HUDEP-2 (cell line): ENCODE measurements at regions not wholly inside any gene's neighbourhood (a gene's known extent, or its start where the extent isn't known, plus 50 kb on each side); places are given as distances from the start of the nearest gene placed in this dataset.

Experiments used
- DNase-seq, 76 experiments: peaks; one replicate each; lab custom pipeline; 2025; ENCODE audit not compliant: unreplicated experiment in 76 of 76; lab: John Stamatoyannopoulos, UW

DNA sequence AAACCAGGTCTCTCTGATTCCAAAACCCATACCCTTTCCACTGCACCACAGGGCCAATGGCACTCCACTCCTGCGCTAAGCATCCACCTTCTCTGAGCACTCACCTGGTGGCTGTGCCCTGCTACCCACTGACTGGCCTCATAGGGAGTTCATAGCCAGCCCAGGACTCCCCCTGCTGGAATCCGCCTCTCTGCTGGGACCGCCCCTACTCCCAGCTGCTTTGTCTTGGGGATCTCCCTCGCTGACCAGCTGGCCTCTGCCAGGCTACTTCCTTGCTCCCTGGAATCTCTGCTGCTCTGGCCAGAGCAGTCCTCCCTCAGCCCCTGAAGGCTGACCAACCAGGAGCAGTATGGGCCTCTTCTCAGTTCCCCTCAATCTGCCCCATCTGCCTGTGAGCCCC is 129.7 kb downstream of the FAXC start:
- peak in 2 of 76 experiments; percentile 11 to 15 for DNase-seq

DNA sequence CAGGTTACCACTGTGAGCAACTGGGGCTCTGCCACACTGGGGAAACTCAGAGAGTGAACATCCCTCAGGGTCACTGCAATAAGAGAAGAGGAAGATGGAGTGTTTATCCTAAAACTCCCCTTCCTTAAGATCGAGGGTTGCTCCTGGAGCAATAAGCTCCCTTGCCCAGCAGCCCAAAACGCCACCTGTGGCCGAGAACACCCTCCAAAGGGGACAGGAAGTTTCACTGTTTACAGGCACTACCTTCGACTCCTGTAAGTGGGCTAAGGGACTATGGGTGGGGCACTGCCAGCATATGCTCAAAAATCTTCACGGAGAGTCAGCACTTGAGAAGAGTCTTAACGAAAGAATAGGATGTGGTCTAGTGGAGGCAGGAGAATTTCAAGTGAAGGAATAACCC is 132.5 kb downstream of the FAXC start:
- no peak for DNase-seq

DNA sequence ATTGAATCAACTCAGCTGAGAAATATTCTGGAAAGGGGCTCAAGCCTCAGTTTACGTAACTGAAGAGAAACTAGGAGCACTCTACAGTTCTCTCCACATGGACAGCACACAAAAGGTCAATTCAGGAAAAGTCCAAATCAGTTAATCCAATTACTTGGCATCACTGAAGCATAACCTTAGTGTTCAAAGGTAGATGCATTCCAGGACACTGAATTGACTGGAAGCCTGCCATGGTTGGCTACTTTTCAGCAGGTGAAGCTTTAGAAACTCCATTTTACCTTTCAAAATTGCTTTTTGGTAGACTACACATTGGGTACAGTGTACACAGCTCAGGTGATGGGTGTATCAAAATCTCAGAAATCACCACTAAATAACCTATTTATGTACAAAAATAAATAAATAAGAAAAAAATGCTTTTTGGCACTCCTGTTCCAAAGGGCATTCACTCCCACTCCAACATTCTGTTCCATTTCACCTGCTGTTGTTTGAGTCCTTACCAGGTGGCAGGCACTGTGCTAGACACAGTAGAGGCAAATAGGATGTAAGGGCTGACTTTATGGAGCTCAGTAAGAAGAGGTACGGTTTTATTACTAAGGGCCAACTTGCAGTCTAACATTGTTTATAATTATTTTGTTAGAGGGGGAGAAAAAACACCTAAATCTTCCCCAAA is 153.4 kb downstream of the FAXC start:
- DNase-seq, result no peak

DNA sequence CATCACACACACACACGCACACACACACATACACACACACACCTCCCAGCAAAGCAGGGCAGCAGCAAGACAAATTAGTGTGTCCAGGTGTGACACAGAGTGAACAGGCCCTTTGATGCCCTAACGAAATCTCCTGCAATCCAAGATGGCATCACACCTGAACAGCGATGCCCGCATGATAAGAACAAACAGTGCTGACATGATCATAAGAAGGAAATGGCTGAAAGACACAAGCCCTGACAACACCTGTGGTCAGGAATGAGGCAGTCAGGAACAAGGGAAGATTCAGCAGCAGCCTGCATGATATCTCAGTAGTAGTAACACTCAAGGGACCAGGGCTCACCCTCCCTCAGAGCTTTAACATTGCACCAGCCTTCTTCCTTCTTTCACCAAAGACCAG is 156.9 kb downstream of the FAXC start:
- no peak for DNase-seq

DNA sequence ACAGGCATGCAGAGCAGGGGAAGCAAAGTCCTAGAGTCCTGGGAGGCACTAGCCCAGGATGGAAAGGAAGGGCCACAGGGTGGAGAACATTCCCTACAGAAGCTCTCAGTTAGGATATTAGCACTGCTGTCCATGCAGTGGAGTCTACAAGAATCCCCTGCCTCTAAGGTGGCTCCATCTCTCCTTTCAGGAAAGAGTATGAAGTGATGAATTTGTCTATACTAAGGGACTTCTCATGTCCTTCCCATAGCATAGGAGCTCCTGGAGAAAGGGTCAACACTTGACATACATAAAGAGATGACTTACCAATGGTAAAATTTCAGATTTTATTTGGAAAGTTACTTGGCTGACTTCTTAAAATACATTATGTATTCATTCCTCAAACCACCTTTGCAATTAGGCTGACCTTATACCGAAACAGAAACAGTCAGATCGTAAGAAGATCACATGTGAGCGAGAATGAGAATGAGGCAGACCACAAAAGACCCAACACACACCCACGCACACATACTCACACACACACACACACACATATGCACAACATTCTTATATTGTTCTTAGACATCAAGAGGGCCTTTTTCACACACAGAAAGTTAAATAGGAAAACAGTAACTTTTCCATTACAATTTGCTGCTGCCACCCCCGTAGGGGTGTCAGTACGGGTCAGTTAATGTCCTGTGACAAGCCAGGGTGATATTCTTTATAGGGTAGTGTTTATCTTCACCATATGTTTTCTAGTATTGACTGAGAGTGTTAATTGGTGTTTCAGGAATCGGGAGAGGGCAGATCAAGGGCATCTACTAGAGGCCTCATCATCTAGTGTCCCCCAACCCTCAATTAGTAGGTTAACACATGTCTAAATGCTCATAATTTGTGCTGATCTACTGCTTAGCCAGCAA is 159.4 kb downstream of the FAXC start:
- no peak for DNase-seq

DNA sequence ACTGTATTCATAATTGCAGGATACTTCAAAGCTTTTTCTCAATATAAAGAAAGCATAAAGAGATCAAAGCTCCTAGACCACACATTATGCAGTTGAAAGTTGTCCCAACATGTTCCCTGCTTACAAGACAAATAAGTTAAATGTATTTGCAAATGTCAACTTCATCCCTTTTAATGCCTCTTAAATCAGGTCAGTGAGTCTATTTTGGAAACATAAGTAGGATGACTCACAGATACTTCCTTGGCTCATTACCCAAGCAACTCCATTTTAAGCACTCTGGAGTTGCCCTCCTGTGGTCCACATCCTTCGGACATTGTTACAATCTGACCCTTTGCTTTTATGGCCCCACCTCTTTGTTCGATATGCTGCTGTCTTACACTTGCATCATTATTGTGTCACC is 162.0 kb downstream of the FAXC start:
- DNase-seq, result no peak

DNA sequence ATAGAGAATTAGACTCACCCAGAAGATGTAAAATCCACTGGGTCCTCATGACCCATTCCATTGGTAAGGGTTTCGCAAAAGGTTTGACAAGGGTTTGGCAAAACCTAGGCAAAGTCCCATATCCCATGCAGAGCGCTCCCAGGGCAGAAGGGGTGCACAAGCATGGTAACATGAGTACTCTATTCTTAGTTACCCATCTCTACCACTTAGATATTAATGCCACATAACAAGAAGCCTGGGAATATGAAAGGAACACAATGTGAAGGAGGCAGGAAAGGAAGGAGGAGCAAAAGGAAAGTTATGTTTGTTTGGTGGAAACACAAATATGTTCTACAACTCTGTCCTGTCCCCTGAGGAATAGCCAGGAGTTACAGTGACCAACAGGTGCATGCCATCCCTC is 163.1 kb downstream of the FAXC start:
- DNase-seq, result no peak

DNA sequence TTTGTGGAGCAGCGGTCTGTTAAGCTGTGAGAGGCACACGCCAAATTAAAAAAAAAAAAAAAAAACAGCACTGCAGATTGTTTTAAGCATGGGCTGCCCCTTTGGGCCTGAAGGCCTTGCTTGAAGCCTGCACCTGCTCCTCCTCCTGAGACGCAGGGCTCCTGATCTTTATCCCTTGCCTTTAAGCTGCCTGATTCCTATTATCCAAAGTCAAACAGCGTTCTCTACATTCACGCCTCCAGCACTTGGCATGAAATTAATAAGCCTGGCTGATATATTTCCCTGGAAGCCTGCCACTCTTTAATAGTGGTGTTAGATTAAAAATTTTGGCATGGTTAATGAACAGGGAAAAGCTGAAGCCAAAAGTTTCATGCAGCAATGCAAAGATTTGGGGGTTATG is 163.9 kb downstream of the FAXC start:
- no peak for DNase-seq

DNA sequence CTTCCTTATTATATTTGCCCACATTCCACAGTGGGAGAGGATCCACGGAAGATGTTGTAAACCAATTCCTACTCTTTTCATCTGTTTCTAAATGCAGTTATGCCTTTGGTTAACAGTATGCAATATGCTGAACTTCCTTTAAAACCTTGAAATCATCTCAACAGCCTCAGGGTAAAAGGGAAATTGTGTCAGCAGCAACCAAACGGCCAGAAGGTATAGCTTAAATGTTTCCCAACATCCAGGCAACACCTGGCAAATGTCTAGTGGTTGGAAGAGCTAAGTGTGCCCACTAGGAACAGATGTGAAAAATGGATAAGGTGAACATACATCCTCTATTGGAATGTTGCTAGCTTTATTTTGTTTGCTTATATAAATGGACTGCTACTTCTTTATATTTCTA is 164.8 kb downstream of the FAXC start:
- DNase-seq, result no peak

DNA sequence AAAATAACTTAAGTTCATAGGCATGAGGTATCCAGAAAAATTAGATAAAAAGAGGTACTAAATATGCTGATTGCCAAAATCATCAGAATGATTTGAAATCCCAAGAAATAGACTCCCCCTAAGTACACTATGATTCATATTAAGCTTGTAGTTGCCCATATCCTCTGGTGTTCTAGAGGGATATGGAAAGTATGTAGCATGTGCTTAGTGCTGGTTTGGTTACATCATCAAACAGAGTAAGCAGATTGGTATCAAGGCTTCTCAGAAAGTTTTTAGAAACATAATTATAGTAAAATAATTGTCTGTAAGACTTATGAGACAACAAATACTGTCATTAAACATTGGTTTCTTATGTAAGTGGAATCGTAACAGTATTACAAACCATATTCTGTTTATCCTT is 166.4 kb downstream of the FAXC start:
- DNase-seq, result no peak

DNA sequence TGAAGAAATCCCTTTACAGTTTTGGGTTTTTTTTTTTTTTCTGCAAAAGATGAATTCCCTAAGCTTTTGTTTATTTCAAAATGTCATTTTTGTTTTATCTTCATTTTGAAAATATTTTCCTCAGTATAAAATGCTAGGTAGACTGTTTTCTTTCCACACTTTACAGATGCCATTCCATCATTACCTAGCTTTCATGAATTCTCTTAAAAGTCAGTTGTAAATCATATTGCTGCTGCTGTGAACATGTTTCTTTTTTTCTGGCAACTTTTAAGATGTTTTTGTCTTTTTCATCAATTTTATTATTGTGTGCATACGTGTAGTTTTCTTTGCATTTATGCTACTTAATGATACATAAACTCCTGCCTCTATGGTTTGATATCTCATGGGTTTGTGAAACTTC is 168.3 kb downstream of the FAXC start:
- DNase-seq, result no peak

DNA sequence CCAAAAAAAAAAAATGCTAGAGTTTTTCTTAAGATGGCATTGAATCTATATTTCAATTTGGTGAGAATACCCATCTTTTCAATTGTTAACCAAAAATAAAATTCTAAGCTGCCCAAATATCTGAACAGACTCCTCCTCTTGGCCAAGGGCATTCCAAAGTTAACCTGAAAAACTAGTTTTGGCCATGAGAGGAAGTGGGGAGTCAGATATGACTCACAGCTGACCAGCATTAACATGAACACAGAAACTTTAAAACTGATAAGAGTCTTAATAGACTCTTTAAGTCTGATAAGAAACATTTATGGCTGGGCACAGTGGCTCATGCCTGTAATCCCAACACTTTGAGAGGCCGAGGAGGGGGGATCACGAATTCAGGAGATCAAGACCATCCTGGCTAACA is 171.3 kb downstream of the FAXC start:
- no peak for DNase-seq

DNA sequence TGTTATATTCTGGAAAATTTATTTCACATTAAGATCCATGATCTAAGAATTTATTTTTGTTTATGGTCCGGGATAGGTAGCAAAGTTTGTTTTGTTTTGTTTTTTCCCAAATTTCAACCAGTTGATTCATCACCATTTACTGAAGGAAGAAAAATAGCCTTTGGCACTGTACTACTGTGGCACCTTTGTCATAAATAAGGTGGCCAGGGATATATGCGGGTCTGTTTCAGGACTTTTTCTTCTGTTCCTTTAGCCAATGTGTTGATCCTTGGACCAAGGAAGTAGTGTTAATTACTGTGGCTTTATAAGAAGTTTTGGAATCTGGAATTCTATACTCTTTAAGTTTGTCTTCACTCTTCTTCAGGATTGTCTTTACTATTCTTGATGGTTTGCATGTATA is 171.7 kb downstream of the FAXC start:
- no peak for DNase-seq

DNA sequence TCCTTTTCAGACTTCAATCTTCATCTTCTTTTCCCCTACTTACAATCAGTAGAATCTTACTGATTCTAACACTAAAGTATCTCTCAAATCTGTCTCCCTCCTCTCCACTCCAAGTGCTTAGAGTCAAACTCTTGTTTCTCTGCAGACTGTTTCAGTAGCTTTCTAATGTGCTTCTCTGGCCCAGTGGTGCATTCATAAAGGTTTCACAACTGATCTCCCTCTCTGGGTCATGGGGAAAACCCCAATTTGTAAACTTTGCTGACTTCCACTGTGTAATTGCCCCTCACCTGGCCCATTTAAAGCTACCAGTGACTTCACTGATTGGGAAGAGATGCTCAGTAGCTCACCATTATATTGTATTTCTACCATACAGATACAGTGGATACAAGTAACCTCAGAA is 183.6 kb downstream of the FAXC start:
- no peak for DNase-seq

DNA sequence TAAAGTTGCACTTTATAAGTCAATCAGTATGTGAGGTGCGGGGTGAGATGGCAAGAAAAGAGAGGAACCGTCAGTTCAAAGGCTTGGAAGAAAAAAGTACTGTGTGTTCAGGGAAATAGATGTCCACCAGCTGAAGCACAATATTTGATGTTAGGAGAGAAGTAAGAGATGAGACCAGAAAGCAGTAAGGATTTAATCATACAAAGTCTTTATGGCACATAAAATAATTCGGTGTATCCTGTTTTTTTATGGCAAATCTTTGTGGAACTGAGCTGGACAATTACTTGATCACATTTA is 197.2 kb downstream of the FAXC start:
- no peak for DNase-seq

DNA sequence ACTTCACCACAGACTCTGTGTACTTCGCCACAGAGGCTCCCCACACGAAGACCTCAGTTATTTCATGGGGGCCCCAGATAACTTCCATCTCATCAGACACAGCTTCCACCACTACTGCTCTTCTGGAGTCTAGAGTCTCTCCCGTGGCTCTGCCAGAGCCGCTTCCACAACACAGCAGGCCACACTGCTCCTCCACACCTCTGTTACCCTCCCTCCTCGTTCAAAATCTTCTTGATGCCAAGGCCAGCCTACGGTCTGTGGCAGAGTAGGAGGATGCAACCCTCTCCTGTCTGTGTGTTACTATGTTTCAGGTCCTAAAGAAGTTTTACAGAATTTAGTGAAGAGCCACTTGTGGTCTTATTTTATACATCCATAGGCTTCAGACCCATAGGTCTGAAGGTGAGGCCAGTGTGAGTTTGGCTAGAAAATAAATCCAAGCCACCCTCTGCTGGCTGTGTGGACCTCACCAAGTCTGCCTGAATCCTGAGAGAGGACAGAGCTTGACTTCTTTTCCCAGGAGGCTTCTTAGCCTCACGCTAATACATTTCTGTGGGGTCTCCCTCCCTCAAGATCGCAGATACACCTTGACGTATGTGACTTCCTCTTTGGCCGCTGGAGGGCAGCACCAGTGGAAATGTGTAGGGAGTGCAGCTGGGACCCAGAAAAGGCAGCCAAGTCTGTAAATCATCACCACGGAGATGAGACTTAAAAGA is 197.7 kb downstream of the FAXC start:
- DNase-seq, result peak in 40 of 76 experiments; percentile 2 to 73 (median 26)

DNA sequence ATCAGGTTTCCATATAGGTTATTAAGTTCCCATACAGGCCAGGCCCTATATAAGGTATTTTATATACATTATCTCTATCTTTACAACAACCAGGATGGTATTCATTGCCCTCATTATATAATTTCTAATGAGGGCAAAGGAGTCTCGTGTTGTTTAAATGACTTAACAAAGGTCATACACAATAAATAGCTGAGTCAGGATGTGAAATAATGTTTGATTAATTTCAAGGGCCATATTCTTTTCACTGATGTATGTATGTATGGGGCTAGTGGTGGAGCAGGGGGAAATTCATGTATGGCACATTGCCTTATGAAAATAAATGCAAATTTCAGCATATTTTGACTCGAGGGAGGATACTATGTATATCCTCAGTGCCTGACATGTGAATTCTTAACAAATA is 200.7 kb downstream of the FAXC start:
- DNase-seq, result no peak

DNA sequence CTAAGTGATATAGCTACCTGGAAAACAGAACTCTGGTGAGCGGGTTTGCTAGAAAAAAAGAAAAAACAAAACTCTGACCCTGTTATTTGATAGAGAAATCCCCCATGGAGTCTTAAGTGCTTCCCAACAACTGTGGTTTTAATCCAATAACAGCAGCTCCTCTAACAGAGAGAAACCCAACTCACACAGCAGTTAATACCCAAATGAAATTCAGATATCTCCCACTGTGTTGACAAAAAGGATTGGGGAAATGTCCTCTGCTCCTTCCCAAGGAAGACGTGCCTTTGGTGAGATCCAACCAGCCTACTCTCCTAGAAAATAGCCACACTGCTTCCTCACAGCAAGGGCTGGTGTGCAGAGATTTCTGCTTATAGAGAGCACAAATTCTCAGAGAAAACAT is 200.4 kb upstream of the FBXL4 start:
- DNase-seq, result no peak

DNA sequence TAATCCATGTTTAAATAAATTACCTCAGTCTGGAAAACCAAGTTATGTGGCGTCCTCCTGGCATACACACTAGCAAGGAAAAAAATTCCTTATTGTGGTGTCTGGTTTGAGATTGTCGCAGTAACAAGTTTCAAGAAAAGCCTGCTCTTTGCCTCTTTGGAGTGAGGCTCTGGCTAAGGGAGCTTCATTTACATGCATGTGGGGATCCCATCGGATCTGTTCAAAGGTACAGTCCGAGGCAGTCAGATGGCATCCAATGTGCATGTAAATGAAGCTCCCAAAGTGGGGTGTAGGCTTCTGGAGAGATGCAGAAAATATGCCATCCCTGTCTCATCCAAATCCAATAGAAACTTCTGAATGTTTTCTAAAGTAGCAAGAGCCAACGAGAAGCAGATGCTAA is 199.5 kb upstream of the FBXL4 start:
- DNase-seq, result no peak

DNA sequence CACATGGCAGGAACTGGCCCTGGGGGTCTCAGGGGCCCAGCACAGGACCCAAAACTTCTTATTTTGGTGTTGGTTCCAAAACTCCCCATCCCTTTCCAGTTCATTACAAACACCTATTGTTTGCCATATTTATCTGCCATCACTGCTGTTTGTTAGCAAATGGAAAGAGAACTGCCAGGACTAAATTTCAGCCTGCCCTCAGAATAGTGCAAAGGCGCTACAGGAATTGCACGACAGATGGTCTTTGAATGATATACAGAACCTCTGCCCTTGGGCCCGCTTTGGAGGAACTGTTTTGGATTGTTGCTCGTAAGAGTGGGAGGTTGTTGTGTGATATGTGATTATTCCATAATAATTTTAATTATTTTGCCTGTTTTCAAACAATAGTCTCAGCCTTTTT is 199.0 kb upstream of the FBXL4 start:
- DNase-seq, result no peak

DNA sequence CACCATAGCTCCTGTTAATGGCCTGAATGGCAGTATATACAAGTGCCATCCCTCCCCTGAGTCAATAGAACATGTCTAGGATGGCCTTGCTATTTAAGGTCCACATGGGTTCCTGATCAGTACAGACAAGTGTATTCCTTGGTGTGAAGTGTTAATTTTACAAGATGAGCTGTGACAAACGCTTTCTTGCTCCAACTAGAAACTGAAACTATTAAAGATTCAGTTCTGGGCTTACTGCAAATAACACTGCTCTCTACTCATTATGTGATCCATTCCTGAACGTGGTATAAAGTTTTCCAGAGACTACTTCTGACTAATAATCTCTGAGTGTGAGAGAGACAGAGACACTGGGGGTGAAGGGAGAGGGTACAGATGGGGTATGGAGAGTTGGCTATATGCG is 198.0 kb upstream of the FBXL4 start:
- DNase-seq, result no peak
